GM21825 (cell line): ENCODE measurements at regions not wholly inside any gene's neighbourhood (a gene's known extent, or its start where the extent isn't known, plus 50 kb on each side); places are given as distances from the start of the nearest gene placed in this dataset.
"Not testable (repeated sequence)": the region's sequence is repeated elsewhere in the genome, so short reads cannot be mapped to it uniquely, and the experiment has no call there.

ENCODE experiments used
- ATAC-seq: cut with Tn5 transposase; IDR thresholded peaks from one replicate; pipeline ENCODE4 v1.9.1; 2021; ENCODE audit warnings: mild to moderate bottlenecking, moderate library complexity; ENCODE audit not compliant: unreplicated experiment

- no peak for ATAC-seq
These were observed 494.3 kb downstream of the STK39 start for GRCh38 chr2:167753142-167753541.

GRCh38 chr2:167752734-167753133 lies 494.7 kb downstream of the STK39 start:
- no peak for ATAC-seq

GRCh38 chr2:167750675-167751074 lies 496.7 kb downstream of the STK39 start:
- no peak for ATAC-seq

GRCh38 chr2:167749660-167750059 lies 497.7 kb downstream of the STK39 start:
- ATAC-seq, result no peak

GRCh38 chr2:167749016-167749415 lies 498.4 kb downstream of the STK39 start:
- no peak for ATAC-seq

- no peak for ATAC-seq
These were observed 498.9 kb downstream of the STK39 start for GRCh38 chr2:167748536-167748935.

GRCh38 chr2:167745667-167746066 lies 501.7 kb downstream of the STK39 start:
- ATAC-seq, result no peak

- ATAC-seq, result not testable (repeated sequence)
These were observed 507.5 kb downstream of the STK39 start for GRCh38 chr2:167739921-167740320.

GRCh38 chr2:167733747-167734146 lies 513.6 kb downstream of the STK39 start:
- no peak for ATAC-seq

- ATAC-seq, result no peak
These were observed 515.1 kb downstream of the STK39 start for GRCh38 chr2:167732326-167732725.

- ATAC-seq, result no peak
These were observed 517.5 kb downstream of the STK39 start for GRCh38 chr2:167729911-167730310.

- ATAC-seq, result no peak
These were observed 520.6 kb downstream of the STK39 start for GRCh38 chr2:167726788-167727187.

- ATAC-seq, result no peak
These were observed 525.8 kb downstream of the STK39 start for GRCh38 chr2:167721593-167721992.

GRCh38 chr2:167719410-167719809 lies 528.0 kb downstream of the STK39 start:
- ATAC-seq, result no peak

GRCh38 chr2:167718560-167718959 lies 528.8 kb downstream of the STK39 start:
- ATAC-seq, result no peak

GRCh38 chr2:167715932-167716331 lies 531.5 kb downstream of the STK39 start:
- ATAC-seq, result no peak

GRCh38 chr2:167715498-167715897 lies 531.9 kb downstream of the STK39 start:
- not testable (repeated sequence) for ATAC-seq

GRCh38 chr2:167712275-167712674 lies 535.1 kb downstream of the STK39 start:
- no peak for ATAC-seq

- ATAC-seq, result no peak
These were observed 538.4 kb downstream of the STK39 start for GRCh38 chr2:167708998-167709397.

GRCh38 chr2:167706800-167707199 lies 540.6 kb downstream of the STK39 start:
- ATAC-seq, result no peak

- ATAC-seq, result no peak
These were observed 544.0 kb downstream of the STK39 start for GRCh38 chr2:167703441-167703840.

GRCh38 chr2:167702227-167702626 lies 545.2 kb downstream of the STK39 start:
- ATAC-seq, result no peak

- no peak for ATAC-seq
These were observed 545.7 kb downstream of the STK39 start for GRCh38 chr2:167701651-167702050.

GRCh38 chr2:167697948-167698347 lies 549.4 kb downstream of the STK39 start:
- ATAC-seq, result no peak
